WERI-Rb-1 (cell line): ENCODE measurements at regions not wholly inside any gene's neighbourhood (a gene's known extent, or its start where the extent isn't known, plus 50 kb on each side); places are given as distances from the start of the nearest gene placed in this dataset.

Source experiments
- DNase-seq: peaks from one replicate; pipeline ENCODE4 v3.0.0-alpha.2; 2020
- H3K27ac ChIP-seq: fragments of 250-450 bp; sonication (Bioruptor Pico); 2 replicates; pipeline ENCODE4 v1.5.1; 2020; ENCODE audit warnings: mild to moderate bottlenecking, moderate library complexity
- H3K27me3 ChIP-seq: fragments of 250-450 bp; sonication (Bioruptor Pico); 2 replicates; pipeline ENCODE4 v1.5.1; 2021; ENCODE audit warnings: mild to moderate bottlenecking, low read depth, moderate library complexity; ENCODE audit not compliant: insufficient read depth, severe bottlenecking
- H3K36me3 ChIP-seq: fragments of 250-450 bp; sonication (Bioruptor Pico); 2 replicates; pipeline ENCODE4 v1.5.1; 2020; ENCODE audit warnings: mild to moderate bottlenecking, moderate library complexity
- H3K4me3 ChIP-seq: 2 replicates; pipeline ENCODE4 v1.5.1; 2011; ENCODE audit warnings: low read depth, mild to moderate bottlenecking, control low read depth, low read length
- H3K9me3 ChIP-seq: fragments of 250-450 bp; sonication (Bioruptor Pico); 2 replicates; pipeline ENCODE4 v1.5.1; 2021; ENCODE audit warnings: mild to moderate bottlenecking, moderate library complexity; ENCODE audit not compliant: severe bottlenecking
- CTCF ChIP-seq: IDR thresholded peaks from 2 replicates; pipeline ENCODE4 v1.5.1; 2011; ENCODE audit warnings: low read depth, mild to moderate bottlenecking, control low read depth, inconsistent platforms, low read length

DNA sequence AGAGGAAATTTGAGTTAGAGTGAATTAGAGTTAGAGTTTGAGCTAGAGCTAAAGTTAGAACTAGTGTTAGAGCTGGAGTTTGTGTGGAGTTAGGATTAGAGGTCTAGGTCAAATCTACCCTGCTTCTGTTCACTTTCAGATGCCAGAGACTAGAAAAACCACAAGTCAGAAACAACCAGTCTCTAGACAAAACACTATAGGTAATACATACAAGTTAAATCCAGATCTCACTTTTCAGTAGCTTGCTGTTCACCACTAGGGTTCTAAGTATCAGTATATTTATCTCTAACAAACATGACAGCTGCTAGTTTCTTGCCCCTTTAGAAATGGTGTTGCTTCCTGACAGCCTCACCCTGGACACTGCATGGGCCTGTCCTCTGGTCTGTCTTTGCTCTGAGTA is 300.7 kb downstream of the ARAP2 start:
- Histone ChIP-seq H3K36me3 (no peaks in the 10 kb centered on the region), H3K9me3 (no peaks in the 10 kb centered on the region), H3K27me3 (no peaks in the 10 kb centered on the region), H3K27ac (no peak overlapping the region), H3K4me3 (no peak overlapping the region)
- no peak for TF ChIP-seq CTCF
- DNase-seq, result no peak

DNA sequence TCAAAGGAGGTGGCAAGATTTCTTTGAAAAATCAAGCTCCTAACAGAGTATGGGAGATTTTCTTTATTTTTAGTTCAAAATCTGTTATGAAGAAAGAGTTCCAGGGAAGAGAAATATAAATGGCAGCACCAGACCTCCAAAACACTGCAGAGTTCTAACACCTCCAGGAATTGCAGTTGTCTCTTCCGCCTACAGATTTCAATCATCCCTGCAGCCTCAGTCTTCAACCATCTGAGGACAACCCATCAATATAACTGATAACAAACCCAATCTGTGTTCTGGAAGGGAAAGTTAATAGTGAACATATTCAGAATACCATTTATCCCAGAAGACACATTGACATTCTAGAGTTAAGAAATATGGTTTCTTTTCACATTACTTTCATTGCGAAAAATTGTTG is 296.1 kb downstream of the ARAP2 start:
- H3K27ac ChIP-seq, result no peak overlapping the region
- no peak overlapping the region for H3K4me3 ChIP-seq
- H3K36me3 ChIP-seq, result no peaks in the 10 kb centered on the region
- TF ChIP-seq CTCF, result no peak
- no peak for DNase-seq
- H3K9me3 ChIP-seq, result no peaks in the 10 kb centered on the region
- no peaks in the 10 kb centered on the region for H3K27me3 ChIP-seq

DNA sequence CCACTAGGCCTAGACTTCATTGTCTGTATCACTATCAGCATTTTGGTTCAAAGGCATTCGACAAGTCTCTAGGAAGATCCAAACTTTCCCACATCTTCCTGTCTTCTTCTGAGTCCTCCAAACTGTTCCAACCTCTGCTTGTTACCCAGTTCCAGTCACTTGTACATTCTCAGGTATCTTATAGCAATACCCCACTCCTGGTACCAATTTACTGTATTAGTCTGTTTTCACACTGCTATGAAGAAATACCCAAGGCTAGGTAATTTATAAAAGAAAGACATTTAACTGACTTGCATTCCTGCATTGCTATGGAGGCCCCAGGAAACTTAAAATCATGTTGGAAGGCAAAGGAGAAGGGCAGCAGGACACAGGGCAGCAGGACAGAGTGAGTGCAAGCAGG is 293.9 kb downstream of the ARAP2 start:
- Histone ChIP-seq H3K9me3 (no peaks in the 10 kb centered on the region), H3K27me3 (no peaks in the 10 kb centered on the region)

GRCh38 chr4:35952751-35953150 is 291.6 kb downstream of the ARAP2 start:
- TF ChIP-seq CTCF, result no peak
- Histone ChIP-seq H3K27me3 (no peaks in the 10 kb centered on the region), H3K9me3 (no peaks in the 10 kb centered on the region), H3K4me3 (no peak overlapping the region), H3K27ac (no peak overlapping the region), H3K36me3 (no peaks in the 10 kb centered on the region)
- DNase-seq, result no peak

More for the DNA sequence above, 293.9 kb downstream of the ARAP2 start:
- Histone ChIP-seq H3K4me3 (no peak overlapping the region), H3K27ac (no peak overlapping the region), H3K36me3 (no peaks in the 10 kb centered on the region)
- no peak for TF ChIP-seq CTCF
- DNase-seq, result no peak

DNA sequence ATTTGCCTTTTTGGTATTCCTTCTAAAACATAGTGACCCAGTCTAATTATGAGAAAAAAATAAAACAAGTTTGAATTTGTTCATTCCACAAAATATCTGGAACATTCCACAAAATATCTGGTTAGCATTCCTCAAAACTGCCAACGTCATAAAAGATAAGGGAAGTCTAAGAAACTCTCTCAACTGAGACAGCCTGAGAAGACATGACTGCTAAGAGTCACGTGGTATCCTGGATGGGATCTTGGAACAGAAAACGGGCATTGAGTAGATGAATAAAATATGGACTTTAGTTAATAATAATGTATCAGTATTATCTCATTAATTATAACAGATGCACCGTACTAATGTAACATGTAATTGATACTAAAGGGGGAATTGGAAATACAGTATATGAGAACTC is 280.9 kb downstream of the ARAP2 start:
- Histone ChIP-seq H3K27ac (no peak overlapping the region), H3K4me3 (no peak overlapping the region), H3K36me3 (no peaks in the 10 kb centered on the region), H3K27me3 (no peaks in the 10 kb centered on the region), H3K9me3 (no peaks in the 10 kb centered on the region)
- TF ChIP-seq CTCF, result no peak
- DNase-seq, result no peak

DNA sequence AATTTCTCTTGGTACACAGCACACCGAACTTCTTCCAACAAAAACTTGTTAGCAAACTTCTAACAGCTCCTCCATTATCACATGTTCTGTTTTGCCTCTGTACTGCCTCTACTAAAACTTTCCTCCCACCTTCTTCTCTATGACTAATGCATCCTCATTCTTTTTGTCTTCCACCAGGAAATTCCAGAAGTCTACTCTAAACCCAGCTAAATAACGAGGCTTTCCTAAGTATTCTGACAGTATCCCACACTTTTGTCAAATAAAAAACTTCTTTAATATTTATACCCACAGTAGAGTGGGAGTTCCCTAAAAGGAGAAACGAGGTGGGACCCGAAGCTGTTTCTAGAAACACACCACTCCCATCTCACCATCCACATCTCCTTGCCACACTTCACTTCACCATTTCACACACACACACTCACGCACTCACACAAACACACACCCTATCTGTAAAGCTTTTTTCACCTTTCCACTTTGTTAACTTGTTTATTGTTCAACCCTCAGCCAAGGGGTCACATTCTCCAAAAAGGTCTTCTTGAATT is 280.3 kb downstream of the ARAP2 start:
- no peak overlapping the region for H3K4me3 ChIP-seq
- no peaks in the 10 kb centered on the region for H3K9me3 ChIP-seq
- no peaks in the 10 kb centered on the region for H3K36me3 ChIP-seq
- no peak for TF ChIP-seq CTCF
- DNase-seq, result no peak
- no peak overlapping the region for H3K27ac ChIP-seq
- no peaks in the 10 kb centered on the region for H3K27me3 ChIP-seq
